AG08396 (cell line): ENCODE measurements at regions not wholly inside any gene's neighbourhood (a gene's known extent, or its start where the extent isn't known, plus 50 kb on each side); places are given as distances from the start of the nearest gene placed in this dataset.
"Not testable (repeated sequence)": the region's sequence is repeated elsewhere in the genome, so short reads cannot be mapped to it uniquely, and the experiment has no call there.

Source experiments
- DNase-seq: peaks from one replicate; pipeline ENCODE4 v3.0.0; 2012; ENCODE audit warnings: low spot score, mixed read lengths

- not testable (repeated sequence) for DNase-seq
These were observed 123.6 kb upstream of the RHOU start for GRCh38 chr1:228611707-228612106.

- not testable (repeated sequence) for DNase-seq
These were observed 113.1 kb upstream of the RHOU start for GRCh38 chr1:228622002-228622716.

GRCh38 chr1:228626481-228626880 is 108.8 kb upstream of the RHOU start:
- not testable (repeated sequence) for DNase-seq

GRCh38 chr1:228632858-228633257 is 102.4 kb upstream of the RHOU start:
- not testable (repeated sequence) for DNase-seq

GRCh38 chr1:228635304-228635703 is 100.0 kb upstream of the RHOU start:
- not testable (repeated sequence) for DNase-seq

GRCh38 chr1:228637529-228637928 is 97.8 kb upstream of the RHOU start:
- not testable (repeated sequence) for DNase-seq

- peak; percentile 27 for DNase-seq
These were observed 88.4 kb upstream of the RHOU start for GRCh38 chr1:228646717-228647522.

- peak; percentile 43 for DNase-seq
These were observed 87.5 kb upstream of the RHOU start for GRCh38 chr1:228647523-228648444.

- no peak for DNase-seq
These were observed 86.5 kb upstream of the RHOU start for GRCh38 chr1:228648647-228649383.

- no peak for DNase-seq
These were observed 85.1 kb upstream of the RHOU start for GRCh38 chr1:228650141-228650540.

GRCh38 chr1:228650946-228651345 is 84.3 kb upstream of the RHOU start:
- no peak for DNase-seq

- DNase-seq: no peak
These were observed 83.2 kb upstream of the RHOU start for GRCh38 chr1:228652116-228652515.

GRCh38 chr1:228653057-228653456 is 82.2 kb upstream of the RHOU start:
- DNase-seq: not testable (repeated sequence)

GRCh38 chr1:228653748-228654147 is 81.5 kb upstream of the RHOU start:
- no peak for DNase-seq

- DNase-seq: no peak
These were observed 79.4 kb upstream of the RHOU start for GRCh38 chr1:228655796-228656394.

- DNase-seq: not testable (repeated sequence)
These were observed 73.1 kb upstream of the RHOU start for GRCh38 chr1:228662007-228662689.

- DNase-seq: peak; percentile 66
These were observed 70.8 kb upstream of the RHOU start for GRCh38 chr1:228664399-228664914.

- DNase-seq: no peak
These were observed 68.3 kb upstream of the RHOU start for GRCh38 chr1:228666686-228667623.
